Testis (tissue), 2 donors: ENCODE measurements at regions not wholly inside any gene's neighbourhood (a gene's known extent, or its start where the extent isn't known, plus 50 kb on each side); places are given as distances from the start of the nearest gene placed in this dataset.

Source experiments
- DNase-seq: peaks from one replicate; pipeline ENCODE4 v3.0.0-alpha.2; 2019
- H3K27ac ChIP-seq, 2 donors: fragments of 200-600 bp; sonication (generic); one replicate each; pipeline ENCODE4 v1.5.1; 2019
- H3K27me3 ChIP-seq: fragments of 200-600 bp; sonication (generic); one replicate; pipeline ENCODE4 v1.5.1; 2019
- H3K36me3 ChIP-seq: fragments of 200-600 bp; sonication (generic); one replicate; pipeline ENCODE4 v1.5.1; 2017; ENCODE audit warnings: low read depth; ENCODE audit errors: missing control alignments
- H3K4me1 ChIP-seq: fragments of 200-600 bp; sonication (generic); one replicate; pipeline ENCODE4 v1.5.1; 2019
- H3K4me3 ChIP-seq, 2 donors: fragments of 200-600 bp; sonication (generic); one replicate each; pipeline ENCODE4 v1.5.1; 2017 to 2019
- H3K9me3 ChIP-seq: fragments of 200-600 bp; sonication (generic); one replicate; pipeline ENCODE4 v1.5.1; 2017
- CTCF ChIP-seq, 3 experiments: fragments of 450-650 bp in 2 of 3; fragments of 200-600 bp in 1 of 3; sonication (generic) in 1 of 3; IDR thresholded peaks; one replicate each; pipeline ENCODE4 v1.5.1; 2016 to 2019; ENCODE audit warnings: antibody characterized with exemption in 3 of 3, mild to moderate bottlenecking in 2 of 3, moderate library complexity in 1 of 3
- POLR2A ChIP-seq: fragments of 450-650 bp; IDR thresholded peaks from one replicate; pipeline ENCODE4 v1.6.1; 2017; ENCODE audit warnings: antibody characterized with exemption, mild to moderate bottlenecking, moderate library complexity
- WGBS, 2 donors: methylation state at CpG; one replicate each; pipeline ENCODE4 v1.1.5; 2018; 5-methylcytosine and 5-hydroxymethylcytosine counted together
- intact Hi-C: fragments of 100-400 bp; cut with DNase I; formaldehyde crosslinking; loops from one replicate; pipeline ENCODE4 v1.15.1; 2023; ENCODE audit warnings: low total_unique reads

GRCh38 chr2:234309431-234309830, 187.4 kb downstream of the ARL4C start:
- WGBS, 2 donors = 97 to 99% methylated on average over 5 of the region's 5 CpGs
- intact Hi-C loops = no loop called here
- TF ChIP-seq CTCF (IDR thresholded peaks at IDR 0.05) (no peak), POLR2A (no peak)
- no peak for DNase-seq
- no peaks in the 10 kb centered on the region for H3K9me3 ChIP-seq
- H3K27ac ChIP-seq = no peak overlapping the region
- H3K4me1 ChIP-seq = no peaks in the 10 kb centered on the region
- H3K4me3 ChIP-seq = no peak overlapping the region
- H3K36me3 ChIP-seq = no peaks in the 10 kb centered on the region
- H3K27me3 ChIP-seq = no peaks in the 10 kb centered on the region

- no peak overlapping the region for H3K4me3 ChIP-seq
- no peak for DNase-seq
- H3K27ac ChIP-seq = no peak overlapping the region
- TF ChIP-seq POLR2A (no peak), CTCF (IDR thresholded peaks at IDR 0.05) (no peak)
- WGBS, 2 donors = 86 to 87% methylated on average over 6 of the region's 6 CpGs
- no peaks in the 10 kb centered on the region for H3K4me1 ChIP-seq
- intact Hi-C loops = no loop called here
- H3K27me3 ChIP-seq = no peaks in the 10 kb centered on the region
- H3K9me3 ChIP-seq = no peaks in the 10 kb centered on the region
- no peaks in the 10 kb centered on the region for H3K36me3 ChIP-seq
Observed at GRCh38 chr2:234308813-234309195, 188.1 kb downstream of the ARL4C start.

- H3K27me3 ChIP-seq = no peaks in the 10 kb centered on the region
- H3K9me3 ChIP-seq = no peaks in the 10 kb centered on the region
- intact Hi-C loops = no loop called here
- no peak for DNase-seq
- 86 to 90% methylated on average over 7 of the region's 7 CpGs for WGBS, 2 donors
- TF ChIP-seq CTCF (IDR thresholded peaks at IDR 0.05) = no peak
- no peak for TF ChIP-seq POLR2A
- no peaks in the 10 kb centered on the region for H3K4me1 ChIP-seq
- H3K4me3 ChIP-seq = no peak overlapping the region
- no peaks in the 10 kb centered on the region for H3K36me3 ChIP-seq
- no peak overlapping the region for H3K27ac ChIP-seq
Observed at GRCh38 chr2:234308073-234308812, 188.6 kb downstream of the ARL4C start.

GRCh38 chr2:234307322-234307961, 189.4 kb downstream of the ARL4C start:
- H3K36me3 ChIP-seq = no peaks in the 10 kb centered on the region
- H3K4me1 ChIP-seq = no peaks in the 10 kb centered on the region
- H3K27me3 ChIP-seq = no peaks in the 10 kb centered on the region
- TF ChIP-seq POLR2A = no peak
- no peak for TF ChIP-seq CTCF (IDR thresholded peaks at IDR 0.05)
- WGBS, 2 donors = 71 to 87% methylated on average over 4 of the region's 4 CpGs
- no peak for DNase-seq
- no peaks in the 10 kb centered on the region for H3K9me3 ChIP-seq
- intact Hi-C loops = no loop called here
- no peak overlapping the region for H3K27ac ChIP-seq
- H3K4me3 ChIP-seq = no peak overlapping the region
